Right lobe of liver (tissue), 6 donors: ENCODE measurements at regions not wholly inside any gene's neighbourhood (a gene's known extent, or its start where the extent isn't known, plus 50 kb on each side); places are given as distances from the start of the nearest gene placed in this dataset.

Experiments
- ATAC-seq, 4 donors: fragments of 200-7000 bp; cut with Tn5 transposase; one replicate each; pipeline ENCODE4 v1.9.1; 2020; ENCODE audit warnings: mild to moderate bottlenecking in 4 of 4, moderate library complexity in 4 of 4
- DNase-seq, 3 donors: peaks; one replicate each; pipeline ENCODE4 v3.0.0-alpha.2; 2020
- H3K27ac ChIP-seq, 3 donors: fragments of 200-600 bp; one replicate each; pipeline ENCODE4 v1.8.0; 2022
- H3K27me3 ChIP-seq, 2 donors: fragments of 200-600 bp; one replicate each; pipeline ENCODE4 v1.8.0; 2022
- H3K36me3 ChIP-seq, 4 donors: fragments of 200-600 bp; sonication (generic) in 1 of 4; one replicate each; pipeline versions ENCODE4 v1.5.1 to v1.8.0; 2017 to 2022; ENCODE audit warnings: control low read depth in 1 of 4
- H3K4me1 ChIP-seq, 4 donors: fragments of 200-600 bp; sonication (generic) in 1 of 4; one replicate each; pipeline versions ENCODE4 v1.5.1 to v1.8.0; 2017 to 2022; ENCODE audit warnings: control low read depth in 1 of 4
- H3K4me3 ChIP-seq, 3 donors: fragments of 200-600 bp; one replicate each; pipeline ENCODE4 v1.8.0; 2022
- H3K9me3 ChIP-seq, 4 donors: fragments of 200-600 bp; sonication (generic) in 1 of 4; one replicate each; pipeline versions ENCODE4 v1.5.1 to v1.8.0; 2017 to 2022; ENCODE audit warnings: control low read depth in 1 of 4
- CTCF ChIP-seq, 4 donors: fragments of 200-600 bp in 3 of 4; fragments of 450-650 bp in 1 of 4; IDR thresholded peaks; one replicate each; pipeline versions ENCODE4 v1.5.1 to v1.8.0; 2016 to 2022; ENCODE audit warnings: antibody characterized with exemption in 4 of 4, mild to moderate bottlenecking in 2 of 4
- POLR2A ChIP-seq: fragments of 450-650 bp; IDR thresholded peaks from one replicate; pipeline ENCODE4 v1.6.1; 2017; ENCODE audit warnings: antibody characterized with exemption, mild to moderate bottlenecking
- WGBS: methylation state at CpG from one replicate; pipeline ENCODE4 v1.1.6; 2018; ENCODE audit warnings: low coverage, low lambda C conversion rate; ENCODE audit not compliant: insufficient coverage; ENCODE audit errors: missing lambda C conversion rate; 5-methylcytosine and 5-hydroxymethylcytosine counted together
- intact Hi-C, 2 donors: fragments of 100-400 bp; cut with DNase I; formaldehyde crosslinking; loops; one replicate each; pipeline versions ENCODE4 v1.11.2 to v1.14.1; 2022
- donor health status: DM: no; HTN: yes; CAD: no.
- donor health status: DM: no; HTN: no; CAD: no.
- donor health status: DM: no; HTN: no; CAD: no.
- donor health status: DM: no; HTN: yes; CAD: no.
- donor health status: DM: no; HTN: yes; CAD: no.

GRCh38 chr11:106477776-106478175, 400.3 kb downstream of the AASDHPPT start:
- TF ChIP-seq POLR2A (no peak), CTCF (IDR thresholded peaks at IDR 0.05) (no peak)
- H3K4me1 ChIP-seq, result no peaks in the 10 kb centered on the region
- WGBS, result 33% methylated on average over 1 of the region's 1 CpG

GRCh38 chr11:106479646-106480045, 402.2 kb downstream of the AASDHPPT start:
- TF ChIP-seq POLR2A (no peak), CTCF (IDR thresholded peaks at IDR 0.05) (no peak)
- Histone ChIP-seq H3K4me1 (no peaks in the 10 kb centered on the region), H3K27me3 (no peaks in the 10 kb centered on the region), H3K9me3 (no peaks in the 10 kb centered on the region), H3K4me3 (no peak overlapping the region), H3K36me3 (no peaks in the 10 kb centered on the region), H3K27ac (no peak overlapping the region)
- intact Hi-C loops, result no loop called here
- 52% methylated on average over 3 of the region's 3 CpGs for WGBS
- ATAC-seq, result peak in 1 of 4 donors; percentile 33
- no peak for DNase-seq

More at GRCh38 chr11:106477776-106478175, 400.3 kb downstream of the AASDHPPT start:
- Histone ChIP-seq H3K4me3 (no peak overlapping the region), H3K27ac (no peak overlapping the region), H3K36me3 (no peaks in the 10 kb centered on the region), H3K9me3 (no peaks in the 10 kb centered on the region), H3K27me3 (no peaks in the 10 kb centered on the region)
- DNase-seq (no peak), ATAC-seq (no peak)
- intact Hi-C loops, result no loop called here

- 42% methylated on average over 1 of the region's 1 CpG for WGBS
Observed at GRCh38 chr11:106480581-106481190, 403.2 kb downstream of the AASDHPPT start.

GRCh38 chr11:106482917-106483785, 405.7 kb downstream of the AASDHPPT start:
- ATAC-seq, result no peak

More at GRCh38 chr11:106480581-106481190, 403.2 kb downstream of the AASDHPPT start:
- no peaks in the 10 kb centered on the region for H3K36me3 ChIP-seq
- no peaks in the 10 kb centered on the region for H3K4me1 ChIP-seq
- no peak overlapping the region for H3K4me3 ChIP-seq
- ATAC-seq, result no peak
- no peaks in the 10 kb centered on the region for H3K27me3 ChIP-seq
- intact Hi-C loops, result no loop called here
- no peaks in the 10 kb centered on the region for H3K9me3 ChIP-seq
- TF ChIP-seq POLR2A, result no peak
- no peak for TF ChIP-seq CTCF (IDR thresholded peaks at IDR 0.05)
- DNase-seq, result no peak
- no peak overlapping the region for H3K27ac ChIP-seq

More at GRCh38 chr11:106482917-106483785, 405.7 kb downstream of the AASDHPPT start:
- TF ChIP-seq CTCF (IDR thresholded peaks at IDR 0.05), result no peak
- no peak for TF ChIP-seq POLR2A
- Histone ChIP-seq H3K27me3 (no peaks in the 10 kb centered on the region), H3K9me3 (no peaks in the 10 kb centered on the region), H3K4me1 (no peaks in the 10 kb centered on the region), H3K4me3 (no peak overlapping the region), H3K36me3 (no peaks in the 10 kb centered on the region), H3K27ac (no peak overlapping the region)
- intact Hi-C loops, result no loop called here
- 26% methylated on average over 3 of the region's 3 CpGs for WGBS
- DNase-seq, result no peak
